ENCODE measurements at regions not wholly inside any gene's neighbourhood (a gene's known extent, or its start where the extent isn't known, plus 50 kb on each side); places are given as distances from the start of the nearest gene placed in this dataset.

GRCh38 chr15:47367726-47368390 lies 349.4 kb upstream of the SEMA6D start:
- no peak for DNase-seq

GRCh38 chr15:47371939-47372338 lies 345.4 kb upstream of the SEMA6D start:
- DNase-seq, result no peak

DNA sequence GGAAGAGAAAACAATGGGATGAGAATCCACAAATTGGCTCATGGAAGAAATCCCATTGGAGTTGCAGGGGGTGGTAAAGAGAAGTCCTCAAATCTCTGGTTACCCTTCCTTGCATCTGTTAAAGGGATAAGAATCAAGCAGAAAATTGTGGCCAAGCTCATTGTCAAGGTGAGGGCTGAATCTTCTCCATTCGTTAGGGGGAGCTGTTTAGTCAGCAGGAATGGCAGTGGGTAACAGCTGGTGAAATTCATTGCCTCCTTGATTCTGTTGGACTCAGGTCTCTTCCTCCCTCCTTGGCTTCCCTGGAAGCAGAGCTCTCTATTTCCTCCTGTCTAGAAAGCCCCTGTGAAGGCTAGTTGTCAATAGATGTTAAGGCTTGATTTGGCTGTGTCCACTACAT lies 343.1 kb upstream of the SEMA6D start:
- no peak for DNase-seq

GRCh38 chr15:47376190-47376589 lies 341.1 kb upstream of the SEMA6D start:
- no peak for DNase-seq

DNA sequence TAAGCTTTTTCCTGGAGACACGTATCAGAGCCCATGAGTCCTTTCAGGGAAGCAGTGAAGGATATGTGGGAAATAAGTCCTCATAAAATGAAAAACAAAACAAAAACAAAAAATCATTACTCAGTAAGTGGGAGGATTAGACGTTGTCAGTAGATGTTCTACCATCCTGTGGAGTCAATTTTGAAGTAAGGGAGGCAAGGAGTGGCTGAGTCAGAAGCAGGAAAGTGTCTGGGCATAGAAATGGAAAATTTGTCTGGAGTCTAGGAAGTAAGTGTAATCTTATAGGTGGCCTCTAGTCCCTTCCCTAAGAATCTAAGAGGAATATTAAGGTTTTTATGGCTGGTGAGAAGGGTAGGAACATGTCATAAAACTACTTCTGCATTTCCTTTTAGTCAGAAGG lies 339.8 kb upstream of the SEMA6D start:
- no peak for DNase-seq

GRCh38 chr15:47378527-47378926 lies 338.8 kb upstream of the SEMA6D start:
- DNase-seq, result no peak

DNA sequence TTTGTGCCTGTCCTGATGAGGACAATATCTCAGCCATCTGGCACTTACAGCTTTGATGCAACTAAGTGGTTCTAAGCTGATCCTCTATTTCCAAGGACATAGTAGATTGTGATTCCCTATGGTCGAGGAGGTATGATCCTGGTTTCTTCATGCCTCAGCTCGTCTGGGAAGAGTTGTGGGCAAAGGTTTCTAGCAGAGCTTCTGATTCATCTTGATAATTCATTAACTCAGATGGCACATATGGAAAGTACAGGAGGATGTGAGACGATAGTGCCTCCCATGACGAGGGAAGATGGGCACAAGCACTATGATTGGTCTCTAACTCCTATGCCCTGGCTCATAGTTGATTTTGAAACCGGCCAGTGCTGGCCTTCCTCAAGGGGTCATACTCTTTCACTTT lies 334.2 kb upstream of the SEMA6D start:
- DNase-seq, result no peak

- no peak for DNase-seq
These were observed 333.5 kb upstream of the SEMA6D start for GRCh38 chr15:47383801-47384200.

- no peak for DNase-seq
These were observed 333.0 kb upstream of the SEMA6D start for GRCh38 chr15:47384341-47384740.

DNA sequence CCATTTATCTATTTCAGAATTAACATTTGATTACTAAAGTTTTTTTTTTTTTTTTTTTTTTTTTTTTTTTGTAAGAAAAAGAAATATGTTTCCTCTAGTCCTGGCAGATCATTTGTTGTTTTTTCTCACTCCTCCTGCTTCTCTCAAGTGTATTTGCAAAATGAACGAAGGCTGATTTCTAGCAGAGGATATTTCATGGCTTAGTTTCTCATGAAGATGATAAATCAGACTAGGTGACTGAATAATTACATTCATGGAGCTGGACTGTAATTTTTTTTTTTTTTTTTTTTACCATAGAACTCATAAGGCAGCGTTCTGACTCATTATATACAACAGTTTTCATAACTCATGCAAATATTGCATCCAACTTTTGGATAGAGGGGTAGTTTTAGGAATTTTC lies 332.5 kb upstream of the SEMA6D start:
- DNase-seq, result no peak

DNA sequence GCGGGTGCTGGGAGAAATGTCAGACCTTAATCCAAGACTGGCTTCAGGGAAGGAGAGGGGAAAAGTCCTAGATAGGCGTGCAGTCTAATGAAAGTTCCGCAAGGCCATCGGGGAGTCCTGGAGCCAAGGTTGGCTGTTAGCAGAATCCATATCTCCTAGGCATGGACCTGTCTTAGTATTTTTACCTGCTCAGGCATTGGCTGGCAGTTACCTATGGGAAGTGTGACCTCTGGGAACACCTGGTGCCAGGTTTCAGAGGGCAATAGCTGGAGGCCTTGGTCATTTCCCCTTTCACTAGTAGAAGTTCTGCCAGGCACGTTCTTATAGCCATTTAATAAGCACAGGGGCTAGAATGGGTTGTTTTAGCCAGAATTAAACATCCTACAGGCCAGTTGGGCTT lies 330.8 kb upstream of the SEMA6D start:
- no peak for DNase-seq

DNA sequence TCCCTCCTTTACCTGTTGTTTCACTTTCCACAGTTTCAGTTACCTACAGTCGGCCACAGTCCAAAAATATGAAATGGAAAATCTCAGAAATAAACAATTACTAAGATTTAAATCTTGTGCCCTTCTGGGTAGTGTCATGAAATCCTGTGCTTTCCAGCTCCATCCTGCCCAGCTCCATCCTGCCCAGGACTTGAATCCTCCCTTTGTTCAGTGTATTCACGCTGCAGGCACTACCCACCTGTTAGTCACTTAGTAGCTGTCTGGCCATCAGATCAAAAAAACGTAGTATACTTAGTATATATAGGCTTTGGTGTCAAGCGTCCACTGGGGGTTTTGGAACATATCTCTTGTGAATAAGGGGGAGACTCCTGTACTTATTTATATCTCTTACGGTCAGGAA lies 329.0 kb upstream of the SEMA6D start:
- DNase-seq, result no peak

DNA sequence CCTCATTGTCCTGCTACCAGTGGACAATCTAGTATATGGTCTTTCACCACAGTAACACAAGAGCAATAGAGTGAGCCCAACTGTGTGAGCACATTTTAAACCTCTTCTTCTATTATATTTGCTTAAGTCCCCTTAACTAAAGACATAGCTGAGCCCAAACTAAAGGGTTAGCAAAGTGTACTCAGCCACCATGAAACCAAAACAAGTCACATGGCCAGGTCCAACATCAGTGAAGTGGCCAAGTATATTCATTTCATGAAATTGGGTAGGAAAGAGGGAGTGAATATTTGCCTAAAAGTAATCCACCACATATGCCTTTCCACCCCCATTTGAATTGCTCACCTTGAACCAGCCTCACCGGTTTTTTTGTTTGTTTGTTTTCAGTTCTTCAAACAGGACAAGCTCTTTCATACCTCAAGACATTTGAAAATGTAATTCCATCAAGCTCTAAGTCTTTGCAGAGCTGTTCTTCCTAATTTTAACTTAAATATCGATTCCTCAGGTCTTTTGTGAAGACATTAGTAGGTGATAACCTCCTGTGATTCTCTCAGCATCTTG lies 327.0 kb upstream of the SEMA6D start:
- DNase-seq, result no peak

DNA sequence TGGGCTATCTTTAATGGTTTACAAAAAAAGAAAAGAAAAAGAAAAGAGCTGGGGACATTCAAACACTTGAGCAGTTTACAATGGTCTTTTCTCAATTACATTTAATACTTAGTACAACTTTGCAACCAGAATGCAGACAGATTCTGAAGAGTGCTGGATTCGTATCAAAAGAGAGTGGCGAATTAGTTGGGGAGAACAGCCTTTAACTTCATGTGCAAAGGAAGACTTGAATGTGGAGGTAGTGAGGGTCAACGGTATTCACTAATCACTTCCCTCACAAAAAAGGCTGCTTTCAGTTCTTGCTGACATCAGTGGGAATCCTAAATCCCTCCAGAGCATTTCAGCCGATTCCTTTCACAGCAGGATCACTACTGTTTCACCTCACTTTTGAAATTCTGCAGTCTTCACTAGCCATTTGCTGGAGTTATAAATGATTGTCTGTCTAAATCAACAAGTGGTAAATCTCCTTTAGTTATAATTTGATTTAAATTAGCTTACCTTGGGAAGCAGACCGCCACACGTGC lies 323.0 kb upstream of the SEMA6D start:
- DNase-seq, result no peak

DNA sequence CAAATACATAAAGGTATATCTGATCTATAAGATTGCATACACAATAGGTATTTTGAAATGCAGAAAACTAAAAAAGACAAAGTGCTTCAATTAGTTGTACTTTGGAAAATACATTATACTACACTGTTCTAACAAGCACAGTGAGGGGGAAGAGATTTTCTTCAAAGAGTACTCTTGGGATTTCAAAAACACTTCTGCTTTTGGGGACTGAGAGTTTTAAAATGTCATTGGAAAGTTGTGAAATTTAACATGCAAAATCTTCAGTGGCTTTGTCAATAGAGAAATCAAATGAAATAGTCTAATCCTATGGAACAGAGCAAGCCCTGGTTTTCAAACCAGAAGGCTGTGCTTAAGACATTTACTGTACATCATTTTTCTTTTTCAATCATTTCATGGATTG lies 322.2 kb upstream of the SEMA6D start:
- no peak for DNase-seq

DNA sequence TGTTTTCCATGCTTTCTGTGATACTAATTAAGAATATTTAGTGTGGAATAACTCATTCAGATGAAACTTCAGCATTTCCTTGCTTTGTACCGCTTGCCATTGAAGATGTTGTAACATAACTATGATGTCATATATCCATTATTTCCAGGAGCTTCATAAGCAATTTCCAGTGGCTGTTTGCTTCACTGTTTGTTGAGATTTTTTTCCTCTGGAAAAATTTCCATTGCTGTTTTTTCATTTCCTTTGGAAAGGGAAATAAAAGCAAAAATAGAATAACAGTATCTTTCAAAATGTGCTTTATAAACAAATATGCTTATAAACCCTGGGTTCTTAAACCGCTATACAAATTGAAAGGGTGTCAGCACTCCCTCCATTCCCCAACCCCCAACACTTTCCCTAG lies 319.6 kb upstream of the SEMA6D start:
- DNase-seq, result no peak

DNA sequence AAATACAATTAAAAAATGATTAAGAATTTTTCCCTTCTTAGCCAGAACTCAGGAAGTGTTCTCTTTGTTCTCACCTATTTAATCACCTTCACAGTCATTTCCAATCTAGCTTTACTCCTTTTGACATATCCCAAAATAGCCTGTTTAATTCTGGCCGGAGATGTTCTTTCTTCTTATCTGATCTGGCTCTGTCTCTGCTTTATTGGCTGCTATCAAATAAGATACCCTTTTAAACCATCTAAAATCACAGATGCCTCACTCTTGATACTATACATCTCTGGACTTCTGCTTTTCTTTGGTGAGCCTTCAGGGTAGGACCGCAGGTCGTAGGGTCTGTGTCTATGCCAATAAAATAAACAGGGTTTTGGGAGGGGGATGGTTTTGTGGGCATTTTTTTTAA lies 319.2 kb upstream of the SEMA6D start:
- DNase-seq, result no peak

DNA sequence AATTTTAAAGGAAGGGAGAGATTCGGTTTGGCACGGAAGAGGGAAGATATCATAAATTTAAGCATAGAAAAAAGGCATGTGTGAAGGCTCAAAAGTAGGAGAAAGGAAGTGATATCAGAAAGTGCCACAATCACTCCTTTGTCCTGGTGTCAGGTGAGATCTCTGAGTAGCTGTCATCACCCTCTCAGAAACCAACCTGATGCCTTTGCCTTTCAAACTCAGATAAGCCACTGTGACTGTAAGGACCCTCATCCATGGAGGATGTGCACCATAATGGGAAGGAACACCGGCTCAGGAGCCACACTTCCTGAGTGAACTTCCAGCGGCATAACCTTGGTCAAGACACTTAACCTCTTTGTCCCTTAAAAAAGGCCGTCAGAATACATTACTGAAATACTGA lies 318.7 kb upstream of the SEMA6D start:
- DNase-seq, result no peak

DNA sequence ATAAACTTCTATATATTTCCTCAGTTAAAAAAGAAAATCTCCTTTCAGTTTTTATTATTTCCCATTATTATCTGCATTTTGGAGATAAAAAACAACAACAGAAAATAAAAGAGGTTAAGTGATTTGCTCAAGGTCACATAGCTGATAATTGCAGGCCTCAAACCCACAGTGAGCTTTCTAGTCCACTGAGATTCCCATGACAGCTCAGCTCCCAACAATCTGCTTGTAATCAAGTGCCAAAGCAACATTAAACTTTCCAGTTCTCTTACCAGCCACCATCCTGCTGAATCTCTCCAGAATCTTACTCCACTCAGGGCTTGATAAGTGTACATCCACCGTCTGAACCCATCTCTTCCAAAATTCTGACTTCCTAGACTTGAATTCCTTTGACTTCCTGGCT lies 318.2 kb upstream of the SEMA6D start:
- DNase-seq, result no peak

DNA sequence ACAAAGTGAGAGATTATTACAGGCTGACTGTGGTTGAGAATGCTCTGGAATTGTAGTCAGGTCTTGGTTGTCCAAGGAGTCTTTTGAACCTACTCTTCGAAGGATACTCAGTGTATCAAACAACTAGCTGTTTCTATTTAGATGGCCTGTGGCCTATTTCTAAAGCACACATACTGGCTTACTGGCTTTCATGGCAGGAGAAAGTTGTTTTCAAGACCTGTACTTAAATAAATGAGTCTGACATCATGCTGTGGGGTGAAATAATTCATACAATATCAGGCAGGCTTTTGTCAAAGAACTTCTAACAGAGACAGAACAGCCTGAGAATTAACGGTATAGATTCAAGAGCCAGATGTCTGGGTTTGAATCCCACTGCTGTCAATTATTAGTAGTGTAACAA lies 316.7 kb upstream of the SEMA6D start:
- no peak for DNase-seq

DNA sequence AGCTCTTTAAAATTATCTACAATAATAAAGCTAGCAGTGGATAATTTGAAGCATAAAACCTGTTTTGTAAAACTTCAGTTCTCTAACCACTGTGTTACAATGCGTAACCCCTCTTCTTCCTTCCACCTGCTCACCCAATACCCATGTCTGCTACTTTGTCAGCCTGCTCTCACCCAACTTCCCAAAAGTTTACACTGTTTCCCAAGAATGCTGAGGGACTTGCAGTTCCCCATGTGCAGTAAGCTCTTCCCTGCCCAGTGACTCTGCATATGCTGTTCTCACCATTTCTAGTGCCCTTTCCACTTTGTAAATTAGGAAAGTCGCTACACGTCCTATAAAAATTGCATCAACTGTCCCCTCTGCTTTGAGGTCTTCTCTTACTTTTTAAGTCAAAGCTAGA lies 315.9 kb upstream of the SEMA6D start:
- no peak for DNase-seq

DNA sequence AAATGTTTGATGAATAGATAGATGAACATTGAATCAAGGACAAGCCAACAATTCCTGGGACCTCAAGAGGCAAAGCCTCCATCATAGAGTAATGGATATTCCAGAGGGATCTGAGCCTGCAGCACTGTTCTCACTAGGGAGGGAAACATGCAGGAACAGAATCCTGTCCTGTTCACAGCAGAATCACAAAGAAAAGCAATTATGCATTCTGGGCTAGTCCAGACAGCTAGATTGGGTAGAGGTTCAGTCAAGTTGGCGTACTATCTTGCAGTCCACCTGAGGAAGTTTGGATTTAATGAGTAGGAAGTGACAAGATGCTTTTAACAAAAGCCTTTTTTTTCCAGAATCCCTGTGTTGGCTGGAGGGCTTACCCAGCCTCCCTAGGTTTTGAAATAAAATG lies 314.5 kb upstream of the SEMA6D start:
- no peak for DNase-seq

DNA sequence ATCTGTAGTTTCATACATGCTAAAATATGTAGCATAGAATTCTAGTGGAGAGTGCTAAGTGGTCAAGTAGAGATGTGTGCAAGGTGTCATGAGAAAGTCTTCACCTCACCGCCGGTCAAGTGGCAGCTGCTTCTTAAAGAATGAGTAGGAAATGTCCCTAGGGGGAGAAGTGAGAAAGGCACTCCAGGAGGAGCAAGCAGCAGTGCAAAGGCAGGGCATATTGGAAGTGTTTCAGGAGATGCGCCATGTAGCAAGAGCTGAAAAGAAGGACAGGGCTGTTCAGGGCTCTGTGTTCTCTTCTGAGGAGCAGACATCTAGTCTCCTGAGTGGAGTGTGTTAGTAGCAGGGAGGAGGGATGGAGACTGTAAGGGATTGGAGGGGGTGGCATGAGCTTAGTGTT lies 312.4 kb upstream of the SEMA6D start:
- DNase-seq, result no peak
